ENCODE measurements at regions not wholly inside any gene's neighbourhood (a gene's known extent, or its start where the extent isn't known, plus 50 kb on each side); places are given as distances from the start of the nearest gene placed in this dataset.

GRCh38 chrX:14300376-14300775, 229.0 kb upstream of the GLRA2 start:
- no peak for DNase-seq (ENCODE audit: low read depth, low spot score)
- H2AFZ ChIP-seq (ENCODE audit: control insufficient read depth, low read length): no peak overlapping the region
- H3K36me3 ChIP-seq (ENCODE audit: control insufficient read depth in 2 of 2, extremely low read depth in 1 of 2, insufficient read depth in 2 of 2, low read length in 2 of 2): no peaks in the 10 kb centered on the region
- TF ChIP-seq EZH2 (IDR thresholded peaks at IDR 0.05; ENCODE audit: low read length): no peak
- TF ChIP-seq CTCF (optimal IDR thresholded peaks at IDR 0.05 in 1 of 3, IDR thresholded peaks at IDR 0.05 in 1 of 3, conservative IDR thresholded peaks at IDR 0.05 in 1 of 3; ENCODE audit: extremely low read depth in 1 of 3, insufficient read depth in 2 of 3, low read length in 3 of 3): no peak
- no peak for FAIRE-seq
- H4K20me1 ChIP-seq (ENCODE audit: control insufficient read depth, extremely low read depth, insufficient read depth, low read length): no peaks in the 10 kb centered on the region
- H3K9me3 ChIP-seq (ENCODE audit: control insufficient read depth, low read depth, low read length): no peaks in the 10 kb centered on the region
- no peaks in the 10 kb centered on the region for H3K9me1 ChIP-seq (ENCODE audit: control insufficient read depth, extremely low read depth, insufficient read depth, low read length)
- H3K4me1 ChIP-seq (ENCODE audit: control insufficient read depth, extremely low read depth, insufficient read depth, low read length): no peaks in the 10 kb centered on the region
- no peaks in the 10 kb centered on the region for H3K27me3 ChIP-seq (ENCODE audit: control insufficient read depth, extremely low read depth, insufficient read depth, low read length)
- no peak overlapping the region for H3K4me2 ChIP-seq (ENCODE audit: control insufficient read depth, extremely low read depth, insufficient read depth, low read depth, low read length)
- no peaks in the 10 kb centered on the region for H3K79me2 ChIP-seq (ENCODE audit: control insufficient read depth, insufficient read depth, low read length)
- H3K4me3 ChIP-seq (ENCODE audit: control insufficient read depth in 2 of 3, extremely low read depth in 1 of 3, insufficient read depth in 2 of 3, low read depth in 1 of 3, low read length in 3 of 3): no peak overlapping the region
- no peak overlapping the region for H3K27ac ChIP-seq (ENCODE audit: control insufficient read depth, insufficient read depth, low read length)
- no peak overlapping the region for H3K9ac ChIP-seq (ENCODE audit: control insufficient read depth, extremely low read depth, insufficient read depth, low read length)
- dilution Hi-C loops (cut with MboI; ENCODE audit: extremely low pct_ligation_motif_present, low sequenced_read_pairs): loop anchor here (5.0 kb wide), 1 partner anchor 67 kb away; no protein-coding TSS in a partner anchor

DNA sequence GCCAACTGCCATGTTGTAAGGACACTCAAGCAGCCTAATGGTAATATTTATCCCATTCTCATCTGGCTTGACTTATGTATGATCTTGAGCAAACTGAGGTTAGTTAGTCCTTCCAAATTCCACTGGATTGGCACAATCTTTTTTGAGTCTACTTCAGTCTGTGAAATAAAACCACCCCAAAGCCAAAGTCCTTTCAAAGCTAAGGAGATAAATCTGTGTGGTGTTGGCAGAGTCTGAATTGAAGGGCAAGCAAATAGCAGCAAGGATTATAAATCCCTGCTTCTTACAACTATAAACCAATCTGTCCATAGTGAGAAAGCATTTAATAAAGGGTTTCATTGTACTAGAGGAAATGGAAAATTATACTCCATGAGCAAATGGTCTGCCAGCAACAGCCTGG, 233.9 kb upstream of the GLRA2 start:
- no peaks in the 10 kb centered on the region for H4K20me1 ChIP-seq (ENCODE audit: control insufficient read depth, extremely low read depth, insufficient read depth, low read length)
- no peak overlapping the region for H3K4me3 ChIP-seq (ENCODE audit: control insufficient read depth in 2 of 3, extremely low read depth in 1 of 3, insufficient read depth in 2 of 3, low read depth in 1 of 3, low read length in 3 of 3)
- H3K9me3 ChIP-seq (ENCODE audit: control insufficient read depth, low read depth, low read length): no peaks in the 10 kb centered on the region
- FAIRE-seq (no peak), DNase-seq (ENCODE audit: low read depth, low spot score) (no peak)
- no peak overlapping the region for H3K4me2 ChIP-seq (ENCODE audit: control insufficient read depth, extremely low read depth, insufficient read depth, low read depth, low read length)
- H3K36me3 ChIP-seq (ENCODE audit: control insufficient read depth in 2 of 2, extremely low read depth in 1 of 2, insufficient read depth in 2 of 2, low read length in 2 of 2): no peaks in the 10 kb centered on the region
- TF ChIP-seq EZH2 (IDR thresholded peaks at IDR 0.05; ENCODE audit: low read length) (no peak), CTCF (optimal IDR thresholded peaks at IDR 0.05 in 1 of 3, IDR thresholded peaks at IDR 0.05 in 1 of 3, conservative IDR thresholded peaks at IDR 0.05 in 1 of 3; ENCODE audit: extremely low read depth in 1 of 3, insufficient read depth in 2 of 3, low read length in 3 of 3) (no peak)
- no peaks in the 10 kb centered on the region for H3K9me1 ChIP-seq (ENCODE audit: control insufficient read depth, extremely low read depth, insufficient read depth, low read length)
- dilution Hi-C loops (cut with MboI; ENCODE audit: extremely low pct_ligation_motif_present, low sequenced_read_pairs): no loop called here
- H3K9ac ChIP-seq (ENCODE audit: control insufficient read depth, extremely low read depth, insufficient read depth, low read length): no peak overlapping the region
- no peaks in the 10 kb centered on the region for H3K4me1 ChIP-seq (ENCODE audit: control insufficient read depth, extremely low read depth, insufficient read depth, low read length)
- H3K27ac ChIP-seq (ENCODE audit: control insufficient read depth, insufficient read depth, low read length): no peak overlapping the region
- no peak overlapping the region for H2AFZ ChIP-seq (ENCODE audit: control insufficient read depth, low read length)
- H3K79me2 ChIP-seq (ENCODE audit: control insufficient read depth, insufficient read depth, low read length): no peaks in the 10 kb centered on the region
- H3K27me3 ChIP-seq (ENCODE audit: control insufficient read depth, extremely low read depth, insufficient read depth, low read length): no peaks in the 10 kb centered on the region
